ENCODE measurements at regions not wholly inside any gene's neighbourhood (a gene's known extent, or its start where the extent isn't known, plus 50 kb on each side); places are given as distances from the start of the nearest gene placed in this dataset.

DNA sequence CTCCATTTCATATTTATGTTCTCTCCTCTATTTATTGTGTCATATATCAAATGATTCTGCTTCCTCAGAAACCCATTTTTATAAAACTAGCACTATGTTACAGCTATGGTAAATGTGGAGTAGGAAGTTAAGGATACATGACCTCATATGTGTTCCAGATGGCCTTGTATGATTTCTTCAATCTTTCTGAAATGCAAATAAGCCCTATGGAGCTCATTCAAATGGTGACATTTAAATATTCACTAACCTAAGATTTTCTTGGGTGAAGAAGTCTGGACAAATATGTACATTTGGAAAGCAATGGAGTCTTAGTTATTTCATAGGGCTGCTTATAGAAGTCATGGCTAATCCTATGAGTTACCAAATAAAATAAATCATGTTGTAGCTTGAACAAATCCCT is 782.5 kb downstream of the STPG2 start (continued):
- TF ChIP-seq CTCF (conservative IDR thresholded peaks at IDR 0.05; ENCODE audit: low read depth in 2 of 2) (no peak), JUNB (IDR thresholded peaks at IDR 0.05; ENCODE audit: unreplicated experiment) (no peak)

DNA sequence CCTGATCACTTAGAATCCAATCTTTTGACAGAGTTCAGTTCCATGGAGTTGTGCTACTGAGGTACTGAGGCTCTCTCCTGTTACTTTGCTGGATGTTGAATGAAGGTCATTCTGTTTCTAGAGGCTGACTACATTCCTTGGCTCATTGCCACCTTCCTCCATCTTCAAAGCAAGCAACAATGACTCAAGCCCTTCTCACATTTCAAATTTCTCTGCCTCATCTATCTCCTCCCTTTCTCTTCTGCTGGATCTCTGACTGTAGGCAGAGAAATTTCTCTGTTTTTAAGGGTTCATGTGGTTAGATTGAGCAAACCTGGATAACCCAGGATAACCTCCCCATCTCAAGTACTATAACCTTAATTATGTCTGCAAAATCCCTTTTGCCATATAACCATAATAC is 775.4 kb downstream of the STPG2 start:
- no peaks in the 10 kb centered on the region for H3K36me3 ChIP-seq (ENCODE audit: insufficient read depth)
- H4K20me1 ChIP-seq (replicated peaks; ENCODE audit: insufficient read depth), result no peaks in the 10 kb centered on the region
- H3K27ac ChIP-seq (ENCODE audit: low read depth), result no peak overlapping the region
- no peak for DNase-seq (ENCODE audit: low spot score)
- Mint-ChIP-seq H3K27me3 (ENCODE audit: insufficient read depth, low read depth, poor library complexity) (no peaks in the 10 kb centered on the region), H3K4me3 (no peak overlapping the region), H3K4me1 (peaks cover 7% of the 10 kb centered on the region; the same call in 2 of the 3 replicates), H3K36me3 (ENCODE audit: low read depth) (peaks cover 20% of the 10 kb centered on the region), H3K9me3 (peaks cover 19% of the 10 kb centered on the region), H3K27ac (no peak overlapping the region)
- H3K9me2 ChIP-seq (ENCODE audit: insufficient read depth), result peaks cover 8% of the 10 kb centered on the region; the same call in 1 of the 2 replicates
- no peaks in the 10 kb centered on the region for H3K27me3 ChIP-seq (ENCODE audit: insufficient read depth)
- no peak overlapping the region for H2AFZ ChIP-seq
- no peak overlapping the region for H3K4me3 ChIP-seq
- no peak overlapping the region for H3K4me2 ChIP-seq
- ATAC-seq, result no peak
- H3K79me2 ChIP-seq (replicated peaks; ENCODE audit: insufficient read depth), result no peaks in the 10 kb centered on the region
- no peaks in the 10 kb centered on the region for H3F3A ChIP-seq (replicated peaks; ENCODE audit: low read depth)
- no peaks in the 10 kb centered on the region for H3K4me1 ChIP-seq (ENCODE audit: insufficient read depth)
- no peak for TF ChIP-seq NANOG (IDR thresholded peaks at IDR 0.05; ENCODE audit: borderline replicate concordance)
- TF ChIP-seq EZH2phosphoT487 (IDR thresholded peaks at IDR 0.05; ENCODE audit: unreplicated experiment), result no peak
- TF ChIP-seq, protein P1, sequence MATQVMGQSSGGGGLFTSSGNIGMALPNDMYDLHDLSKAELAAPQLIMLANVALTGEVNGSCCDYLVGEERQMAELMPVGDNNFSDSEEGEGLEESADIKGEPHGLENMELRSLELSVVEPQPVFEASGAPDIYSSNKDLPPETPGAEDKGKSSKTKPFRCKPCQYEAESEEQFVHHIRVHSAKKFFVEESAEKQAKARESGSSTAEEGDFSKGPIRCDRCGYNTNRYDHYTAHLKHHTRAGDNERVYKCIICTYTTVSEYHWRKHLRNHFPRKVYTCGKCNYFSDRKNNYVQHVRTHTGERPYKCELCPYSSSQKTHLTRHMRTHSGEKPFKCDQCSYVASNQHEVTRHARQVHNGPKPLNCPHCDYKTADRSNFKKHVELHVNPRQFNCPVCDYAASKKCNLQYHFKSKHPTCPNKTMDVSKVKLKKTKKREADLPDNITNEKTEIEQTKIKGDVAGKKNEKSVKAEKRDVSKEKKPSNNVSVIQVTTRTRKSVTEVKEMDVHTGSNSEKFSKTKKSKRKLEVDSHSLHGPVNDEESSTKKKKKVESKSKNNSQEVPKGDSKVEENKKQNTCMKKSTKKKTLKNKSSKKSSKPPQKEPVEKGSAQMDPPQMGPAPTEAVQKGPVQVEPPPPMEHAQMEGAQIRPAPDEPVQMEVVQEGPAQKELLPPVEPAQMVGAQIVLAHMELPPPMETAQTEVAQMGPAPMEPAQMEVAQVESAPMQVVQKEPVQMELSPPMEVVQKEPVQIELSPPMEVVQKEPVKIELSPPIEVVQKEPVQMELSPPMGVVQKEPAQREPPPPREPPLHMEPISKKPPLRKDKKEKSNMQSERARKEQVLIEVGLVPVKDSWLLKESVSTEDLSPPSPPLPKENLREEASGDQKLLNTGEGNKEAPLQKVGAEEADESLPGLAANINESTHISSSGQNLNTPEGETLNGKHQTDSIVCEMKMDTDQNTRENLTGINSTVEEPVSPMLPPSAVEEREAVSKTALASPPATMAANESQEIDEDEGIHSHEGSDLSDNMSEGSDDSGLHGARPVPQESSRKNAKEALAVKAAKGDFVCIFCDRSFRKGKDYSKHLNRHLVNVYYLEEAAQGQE (IDR thresholded peaks at IDR 0.05; ENCODE audit: unreplicated experiment), result no peak
- TF ChIP-seq POLR2AphosphoS5 (IDR thresholded peaks at IDR 0.05; ENCODE audit: low read depth), result no peak
- no peak for TF ChIP-seq CREB1 (CRISPR knock-in tag; IDR thresholded peaks at IDR 0.05; ENCODE audit: low read depth)
- TF ChIP-seq EZH2 (IDR thresholded peaks at IDR 0.05; ENCODE audit: low read depth, unreplicated experiment), result no peak
- TF ChIP-seq, protein P2, sequence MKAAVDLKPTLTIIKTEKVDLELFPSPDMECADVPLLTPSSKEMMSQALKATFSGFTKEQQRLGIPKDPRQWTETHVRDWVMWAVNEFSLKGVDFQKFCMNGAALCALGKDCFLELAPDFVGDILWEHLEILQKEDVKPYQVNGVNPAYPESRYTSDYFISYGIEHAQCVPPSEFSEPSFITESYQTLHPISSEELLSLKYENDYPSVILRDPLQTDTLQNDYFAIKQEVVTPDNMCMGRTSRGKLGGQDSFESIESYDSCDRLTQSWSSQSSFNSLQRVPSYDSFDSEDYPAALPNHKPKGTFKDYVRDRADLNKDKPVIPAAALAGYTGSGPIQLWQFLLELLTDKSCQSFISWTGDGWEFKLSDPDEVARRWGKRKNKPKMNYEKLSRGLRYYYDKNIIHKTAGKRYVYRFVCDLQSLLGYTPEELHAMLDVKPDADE (IDR thresholded peaks at IDR 0.05), result no peak
- TF ChIP-seq, protein P3, sequence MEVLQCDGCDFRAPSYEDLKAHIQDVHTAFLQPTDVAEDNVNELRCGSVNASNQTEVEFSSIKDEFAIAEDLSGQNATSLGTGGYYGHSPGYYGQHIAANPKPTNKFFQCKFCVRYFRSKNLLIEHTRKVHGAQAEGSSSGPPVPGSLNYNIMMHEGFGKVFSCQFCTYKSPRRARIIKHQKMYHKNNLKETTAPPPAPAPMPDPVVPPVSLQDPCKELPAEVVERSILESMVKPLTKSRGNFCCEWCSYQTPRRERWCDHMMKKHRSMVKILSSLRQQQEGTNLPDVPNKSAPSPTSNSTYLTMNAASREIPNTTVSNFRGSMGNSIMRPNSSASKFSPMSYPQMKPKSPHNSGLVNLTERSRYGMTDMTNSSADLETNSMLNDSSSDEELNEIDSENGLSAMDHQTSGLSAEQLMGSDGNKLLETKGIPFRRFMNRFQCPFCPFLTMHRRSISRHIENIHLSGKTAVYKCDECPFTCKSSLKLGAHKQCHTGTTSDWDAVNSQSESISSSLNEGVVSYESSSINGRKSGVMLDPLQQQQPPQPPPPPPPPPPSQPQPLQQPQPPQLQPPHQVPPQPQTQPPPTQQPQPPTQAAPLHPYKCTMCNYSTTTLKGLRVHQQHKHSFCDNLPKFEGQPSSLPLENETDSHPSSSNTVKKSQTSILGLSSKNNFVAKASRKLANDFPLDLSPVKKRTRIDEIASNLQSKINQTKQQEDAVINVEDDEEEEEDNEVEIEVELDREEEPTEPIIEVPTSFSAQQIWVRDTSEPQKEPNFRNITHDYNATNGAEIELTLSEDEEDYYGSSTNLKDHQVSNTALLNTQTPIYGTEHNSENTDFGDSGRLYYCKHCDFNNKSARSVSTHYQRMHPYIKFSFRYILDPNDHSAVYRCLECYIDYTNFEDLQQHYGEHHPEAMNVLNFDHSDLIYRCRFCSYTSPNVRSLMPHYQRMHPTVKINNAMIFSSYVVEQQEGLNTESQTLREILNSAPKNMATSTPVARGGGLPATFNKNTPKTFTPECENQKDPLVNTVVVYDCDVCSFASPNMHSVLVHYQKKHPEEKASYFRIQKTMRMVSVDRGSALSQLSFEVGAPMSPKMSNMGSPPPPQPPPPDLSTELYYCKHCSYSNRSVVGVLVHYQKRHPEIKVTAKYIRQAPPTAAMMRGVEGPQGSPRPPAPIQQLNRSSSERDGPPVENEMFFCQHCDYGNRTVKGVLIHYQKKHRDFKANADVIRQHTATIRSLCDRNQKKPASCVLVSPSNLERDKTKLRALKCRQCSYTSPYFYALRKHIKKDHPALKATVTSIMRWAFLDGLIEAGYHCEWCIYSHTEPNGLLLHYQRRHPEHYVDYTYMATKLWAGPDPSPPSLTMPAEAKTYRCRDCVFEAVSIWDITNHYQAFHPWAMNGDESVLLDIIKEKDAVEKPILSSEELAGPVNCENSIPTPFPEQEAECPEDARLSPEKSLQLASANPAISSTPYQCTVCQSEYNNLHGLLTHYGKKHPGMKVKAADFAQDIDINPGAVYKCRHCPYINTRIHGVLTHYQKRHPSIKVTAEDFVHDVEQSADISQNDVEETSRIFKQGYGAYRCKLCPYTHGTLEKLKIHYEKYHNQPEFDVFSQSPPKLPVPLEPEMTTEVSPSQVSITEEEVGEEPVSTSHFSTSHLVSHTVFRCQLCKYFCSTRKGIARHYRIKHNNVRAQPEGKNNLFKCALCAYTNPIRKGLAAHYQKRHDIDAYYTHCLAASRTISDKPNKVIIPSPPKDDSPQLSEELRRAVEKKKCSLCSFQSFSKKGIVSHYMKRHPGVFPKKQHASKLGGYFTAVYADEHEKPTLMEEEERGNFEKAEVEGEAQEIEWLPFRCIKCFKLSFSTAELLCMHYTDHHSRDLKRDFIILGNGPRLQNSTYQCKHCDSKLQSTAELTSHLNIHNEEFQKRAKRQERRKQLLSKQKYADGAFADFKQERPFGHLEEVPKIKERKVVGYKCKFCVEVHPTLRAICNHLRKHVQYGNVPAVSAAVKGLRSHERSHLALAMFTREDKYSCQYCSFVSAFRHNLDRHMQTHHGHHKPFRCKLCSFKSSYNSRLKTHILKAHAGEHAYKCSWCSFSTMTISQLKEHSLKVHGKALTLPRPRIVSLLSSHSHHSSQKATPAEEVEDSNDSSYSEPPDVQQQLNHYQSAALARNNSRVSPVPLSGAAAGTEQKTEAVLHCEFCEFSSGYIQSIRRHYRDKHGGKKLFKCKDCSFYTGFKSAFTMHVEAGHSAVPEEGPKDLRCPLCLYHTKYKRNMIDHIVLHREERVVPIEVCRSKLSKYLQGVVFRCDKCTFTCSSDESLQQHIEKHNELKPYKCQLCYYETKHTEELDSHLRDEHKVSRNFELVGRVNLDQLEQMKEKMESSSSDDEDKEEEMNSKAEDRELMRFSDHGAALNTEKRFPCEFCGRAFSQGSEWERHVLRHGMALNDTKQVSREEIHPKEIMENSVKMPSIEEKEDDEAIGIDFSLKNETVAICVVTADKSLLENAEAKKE (CRISPR knock-in tag; IDR thresholded peaks at IDR 0.05), result no peak
- no peak for TF ChIP-seq STAT1 (IDR thresholded peaks at IDR 0.05; ENCODE audit: unreplicated experiment)
- TF ChIP-seq CTCF (conservative IDR thresholded peaks at IDR 0.05; ENCODE audit: low read depth in 2 of 2), result no peak

Measured in GM23338 (cell line).